Fibroblast of upper back skin (primary cell): ENCODE measurements at regions not wholly inside any gene's neighbourhood (a gene's known extent, or its start where the extent isn't known, plus 50 kb on each side); places are given as distances from the start of the nearest gene placed in this dataset.
"Not testable (repeated sequence)": the region's sequence is repeated elsewhere in the genome, so short reads cannot be mapped to it uniquely, and the experiment has no call there.

Experiments used
- DNase-seq: peaks from one replicate; pipeline ENCODE4 v3.0.0-alpha.2; 2013

- DNase-seq, result peak; percentile 88
Measured at GRCh38 chr6:4280707-4281106, 145.3 kb upstream of the ECI2 start.

DNA sequence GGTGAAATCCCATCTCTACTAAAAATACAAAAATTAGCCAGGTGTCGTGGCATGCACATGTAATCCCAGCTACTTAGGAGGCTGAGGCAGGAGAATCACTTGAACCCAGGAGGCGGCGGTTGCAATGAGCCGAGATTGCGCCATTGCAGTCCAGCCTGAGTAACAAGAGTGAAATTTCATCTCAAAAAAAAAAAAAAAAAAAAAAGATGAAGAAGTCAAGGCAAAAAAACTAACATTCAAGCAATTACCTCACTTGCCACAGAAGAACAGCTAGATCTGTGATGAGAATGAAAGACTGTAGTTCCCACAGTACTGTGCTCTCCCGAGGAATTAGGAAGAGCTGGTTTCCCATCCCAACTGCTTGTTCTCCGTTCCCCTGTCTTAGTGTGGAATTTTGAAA lies 144.7 kb upstream of the ECI2 start:
- DNase-seq, result no peak

GRCh38 chr6:4274382-4275082 lies 139.2 kb upstream of the ECI2 start:
- no peak for DNase-seq

GRCh38 chr6:4272996-4273395 lies 137.6 kb upstream of the ECI2 start:
- DNase-seq, result no peak

DNA sequence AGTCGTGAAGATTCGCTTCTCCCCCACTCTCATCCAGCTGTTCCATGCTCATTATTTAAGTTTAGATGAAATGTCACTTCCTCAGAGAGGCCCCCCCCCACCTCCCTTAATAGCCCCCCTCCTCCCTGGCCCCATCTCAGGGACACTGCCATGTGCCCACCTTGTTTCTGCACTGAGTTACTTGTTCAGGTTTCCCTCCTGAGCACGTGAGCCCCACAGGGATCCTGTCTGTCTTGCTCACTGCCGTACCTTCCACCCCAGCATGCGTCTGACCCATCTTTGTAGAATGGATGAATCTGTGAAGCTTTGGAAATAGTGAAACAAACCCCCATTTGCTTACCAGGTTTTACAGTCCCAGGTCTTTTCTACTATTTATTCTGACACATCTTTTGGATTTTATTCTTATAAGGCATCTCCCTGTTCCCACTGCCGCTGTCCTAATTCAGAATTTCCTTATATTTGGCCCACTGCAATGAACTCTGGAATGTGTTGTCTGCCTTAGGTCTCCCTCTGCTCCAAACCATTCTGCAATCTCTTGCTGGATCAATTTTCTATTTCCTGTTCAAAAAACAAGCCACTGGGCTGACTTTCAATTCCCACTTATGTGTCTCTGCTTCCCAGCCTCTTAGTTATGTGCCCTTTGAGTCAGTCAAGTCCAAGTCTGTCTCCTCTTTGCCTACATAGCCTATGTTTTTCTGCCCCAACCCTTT lies 136.5 kb upstream of the ECI2 start:
- DNase-seq, result peak; percentile 19

DNA sequence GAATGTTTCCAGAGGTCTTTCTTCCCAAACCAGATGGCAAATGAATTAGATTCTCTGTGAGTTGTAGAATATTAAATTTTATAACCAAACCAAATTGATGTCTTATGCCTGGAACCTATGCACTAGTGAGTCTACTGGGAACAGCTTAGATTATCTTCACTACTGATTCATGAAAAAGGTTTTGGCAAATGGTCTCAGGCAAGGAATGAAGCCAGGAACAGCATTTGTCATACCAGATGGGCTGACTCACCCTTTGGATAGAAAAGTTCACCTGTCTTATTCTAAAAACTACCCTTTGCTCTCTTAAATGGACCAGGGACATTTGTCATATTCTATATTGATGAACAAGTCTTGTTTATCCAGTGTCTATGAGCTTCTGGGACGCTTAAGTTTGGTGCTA lies 135.4 kb upstream of the ECI2 start:
- DNase-seq, result peak; percentile 75

GRCh38 chr6:4270001-4270400 lies 134.6 kb upstream of the ECI2 start:
- DNase-seq, result no peak

GRCh38 chr6:4268171-4268570 lies 132.8 kb upstream of the ECI2 start:
- no peak for DNase-seq

DNA sequence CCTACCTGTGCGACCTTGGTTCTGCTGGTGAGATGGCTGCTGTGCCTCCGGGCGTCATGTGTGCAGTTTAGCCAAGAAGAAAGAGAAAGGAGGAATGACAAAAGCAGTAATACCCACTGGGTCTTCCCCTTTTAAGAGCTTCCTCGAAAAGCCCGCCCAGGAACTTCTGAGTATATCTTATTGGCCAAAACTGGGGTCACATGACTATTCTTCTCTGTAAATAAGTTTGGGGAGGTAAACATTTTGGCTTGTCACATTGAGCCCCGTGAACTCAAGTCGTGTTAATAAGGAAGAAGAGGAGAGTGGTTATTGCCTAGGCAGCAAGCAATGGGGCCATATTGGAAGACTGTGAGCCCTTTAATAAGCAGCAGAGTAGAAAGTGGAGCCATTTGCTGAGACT lies 130.4 kb upstream of the ECI2 start:
- no peak for DNase-seq

DNA sequence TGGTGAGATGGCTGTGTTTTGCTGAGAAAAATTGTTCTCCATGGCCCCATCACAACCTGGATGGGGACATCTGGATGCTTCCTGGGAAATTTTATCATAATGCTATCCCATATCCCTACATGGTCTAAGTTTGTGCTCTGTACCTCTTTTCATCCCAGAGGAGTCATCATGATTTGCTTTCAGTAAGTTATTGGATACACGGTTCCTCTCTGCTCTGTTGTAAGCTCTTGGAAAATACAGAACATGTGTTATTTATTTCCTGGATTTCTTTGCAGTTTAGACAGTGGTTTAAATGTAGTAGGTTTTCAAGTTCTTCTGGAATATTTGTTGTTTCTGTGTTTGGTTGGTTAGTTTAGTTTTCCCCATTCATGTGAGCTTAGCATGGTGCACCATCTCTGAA lies 129.2 kb upstream of the ECI2 start:
- DNase-seq, result no peak

GRCh38 chr6:4264081-4264480 lies 128.7 kb upstream of the ECI2 start:
- no peak for DNase-seq

- no peak for DNase-seq
Measured at GRCh38 chr6:4262526-4262925, 127.2 kb upstream of the ECI2 start.

- no peak for DNase-seq
Measured at GRCh38 chr6:4259391-4259790, 124.0 kb upstream of the ECI2 start.

GRCh38 chr6:4258733-4259132 lies 123.4 kb upstream of the ECI2 start:
- no peak for DNase-seq

DNA sequence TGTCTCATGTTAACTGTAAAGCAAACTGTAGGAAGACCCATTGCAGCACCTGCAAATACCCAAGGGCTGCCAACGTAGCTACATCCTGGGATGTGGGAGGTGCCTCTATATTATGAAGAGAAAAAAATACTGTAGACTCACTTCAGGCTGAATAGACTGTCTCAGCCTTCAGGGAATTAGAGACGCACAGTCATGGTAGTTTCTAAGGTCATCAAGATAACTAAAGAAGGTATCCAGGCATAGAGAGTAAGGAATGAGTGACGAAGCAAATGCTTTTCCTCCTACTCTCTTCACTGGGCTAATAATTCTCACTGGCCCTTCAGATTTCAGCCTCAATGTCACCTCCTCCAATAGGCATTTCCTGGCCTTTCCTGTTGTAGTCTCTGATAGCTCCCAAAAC lies 121.6 kb upstream of the ECI2 start:
- no peak for DNase-seq

- peak; percentile 82 for DNase-seq
Measured at GRCh38 chr6:4253604-4254231, 118.3 kb upstream of the ECI2 start.

GRCh38 chr6:4252445-4252844 lies 117.1 kb upstream of the ECI2 start:
- DNase-seq, result not testable (repeated sequence)

- DNase-seq, result no peak
Measured at GRCh38 chr6:4250645-4251044, 115.3 kb upstream of the ECI2 start.

DNA sequence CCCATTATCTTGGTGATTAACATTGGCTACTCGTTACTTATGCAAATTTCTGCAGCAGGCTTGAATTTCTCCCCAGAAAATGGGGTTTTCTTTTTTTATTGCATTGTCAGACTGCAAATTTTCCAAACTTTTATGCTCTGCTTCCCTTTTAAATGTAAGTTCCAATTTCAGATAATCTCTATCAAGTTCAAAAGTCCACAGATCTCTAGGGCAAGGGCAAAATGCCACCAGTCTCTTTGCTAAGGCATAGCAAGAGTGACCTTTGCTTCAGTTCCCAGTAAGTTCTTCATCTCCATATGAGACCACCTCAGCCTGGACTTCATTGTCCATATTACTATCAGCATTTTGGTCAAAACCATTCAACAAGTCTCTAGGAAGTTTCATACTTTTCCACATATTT lies 108.5 kb upstream of the ECI2 start:
- DNase-seq, result not testable (repeated sequence)

- DNase-seq, result no peak
Measured at GRCh38 chr6:4243237-4243636, 107.9 kb upstream of the ECI2 start.

- no peak for DNase-seq
Measured at GRCh38 chr6:4242601-4243000, 107.2 kb upstream of the ECI2 start.

DNA sequence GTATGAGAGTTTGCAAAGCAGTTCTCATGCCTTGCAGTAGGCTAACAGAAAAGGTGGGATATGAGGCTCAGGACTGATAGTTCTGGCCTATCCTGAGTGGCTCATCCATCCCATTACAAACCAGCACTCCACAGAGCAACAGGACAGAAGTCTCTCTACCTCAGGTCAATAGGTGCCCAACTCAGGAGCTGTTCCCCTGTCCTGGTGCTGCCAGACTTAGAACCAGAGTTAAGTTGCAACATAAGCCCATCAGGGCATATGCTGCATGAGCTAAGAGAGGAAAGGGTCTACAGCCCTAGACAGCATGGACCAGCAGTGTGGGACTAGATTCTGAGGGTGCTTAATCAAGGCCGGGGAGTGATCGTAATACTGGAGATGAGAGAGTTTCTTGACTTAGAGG lies 104.8 kb upstream of the ECI2 start:
- no peak for DNase-seq

DNA sequence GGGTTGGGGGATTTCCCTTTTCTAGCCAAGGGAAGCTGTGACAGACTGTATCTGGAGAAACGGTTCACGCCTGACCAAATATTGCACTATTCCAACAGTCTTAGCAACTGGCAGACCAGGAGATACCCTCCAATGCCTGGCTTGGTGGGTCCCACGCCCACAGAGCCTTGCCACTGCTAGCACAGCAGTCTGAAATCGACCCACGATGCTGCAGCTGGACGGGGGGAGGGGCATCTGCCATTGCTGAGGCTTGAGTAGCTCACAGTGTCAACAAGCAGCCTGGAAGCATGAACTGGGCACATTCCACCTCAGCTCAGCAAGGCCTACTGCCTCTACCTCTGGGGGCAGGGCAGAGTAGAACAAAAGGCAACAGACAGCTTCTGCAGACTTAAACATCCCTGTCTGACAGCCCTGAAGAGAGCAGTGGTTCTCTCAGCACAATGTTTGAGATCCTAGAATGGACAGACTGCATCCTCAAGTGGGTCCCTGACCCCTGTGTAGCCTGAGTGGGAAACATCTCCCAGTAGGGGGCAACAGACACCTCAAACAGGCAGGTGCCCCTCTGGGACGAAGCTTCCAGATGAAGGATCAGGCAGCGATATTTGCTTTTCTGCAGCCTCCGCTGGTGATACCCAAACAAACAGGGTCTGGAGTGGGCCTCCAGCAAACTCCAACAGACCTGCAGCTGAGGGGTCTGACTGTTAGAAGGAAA lies 89.9 kb upstream of the ECI2 start:
- no peak for DNase-seq
